Transverse colon (tissue), 3 donors: ENCODE measurements at regions not wholly inside any gene's neighbourhood (a gene's known extent, or its start where the extent isn't known, plus 50 kb on each side); places are given as distances from the start of the nearest gene placed in this dataset.

Experiments
- POLR2A ChIP-seq: fragments of 450-650 bp; IDR thresholded peaks from one replicate; pipeline ENCODE4 v1.6.1; 2016; ENCODE audit warnings: antibody characterized with exemption, mild to moderate bottlenecking, moderate library complexity
- TF ChIP-seq, protein P1 (sequence below), 5 experiments: fragments of 200-600 bp in 3 of 5; fragments of 450-650 bp in 2 of 5; sonication (generic) in 3 of 5; IDR thresholded peaks; 1 replicate in 2 of 5; 2 replicates in 3 of 5; pipeline ENCODE4 v1.5.1; 2016 to 2017; ENCODE audit warnings: antibody characterized with exemption in 5 of 5, inconsistent platforms in 3 of 5, mild to moderate bottlenecking in 2 of 5, moderate library complexity in 1 of 5

DNA sequence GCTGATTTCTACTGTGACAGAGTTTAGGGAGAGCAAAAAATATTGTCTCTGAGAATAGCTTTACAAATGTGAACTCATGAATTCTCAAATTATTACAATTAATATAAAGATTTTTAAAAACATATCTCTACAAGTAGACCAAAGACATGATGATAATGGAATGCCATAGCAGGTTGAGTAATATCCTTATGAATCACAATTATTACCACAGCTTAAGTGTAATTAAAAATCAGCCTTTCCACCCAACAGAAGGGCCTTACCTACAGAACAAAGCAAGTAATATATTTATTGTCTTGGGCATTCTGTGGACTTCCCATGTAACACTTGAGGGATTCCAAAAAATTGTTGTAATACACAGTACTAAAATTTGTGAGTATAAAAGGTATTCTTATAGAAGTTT is 1099.6 kb upstream of the GJE1 start:
- TF ChIP-seq, protein P1, sequence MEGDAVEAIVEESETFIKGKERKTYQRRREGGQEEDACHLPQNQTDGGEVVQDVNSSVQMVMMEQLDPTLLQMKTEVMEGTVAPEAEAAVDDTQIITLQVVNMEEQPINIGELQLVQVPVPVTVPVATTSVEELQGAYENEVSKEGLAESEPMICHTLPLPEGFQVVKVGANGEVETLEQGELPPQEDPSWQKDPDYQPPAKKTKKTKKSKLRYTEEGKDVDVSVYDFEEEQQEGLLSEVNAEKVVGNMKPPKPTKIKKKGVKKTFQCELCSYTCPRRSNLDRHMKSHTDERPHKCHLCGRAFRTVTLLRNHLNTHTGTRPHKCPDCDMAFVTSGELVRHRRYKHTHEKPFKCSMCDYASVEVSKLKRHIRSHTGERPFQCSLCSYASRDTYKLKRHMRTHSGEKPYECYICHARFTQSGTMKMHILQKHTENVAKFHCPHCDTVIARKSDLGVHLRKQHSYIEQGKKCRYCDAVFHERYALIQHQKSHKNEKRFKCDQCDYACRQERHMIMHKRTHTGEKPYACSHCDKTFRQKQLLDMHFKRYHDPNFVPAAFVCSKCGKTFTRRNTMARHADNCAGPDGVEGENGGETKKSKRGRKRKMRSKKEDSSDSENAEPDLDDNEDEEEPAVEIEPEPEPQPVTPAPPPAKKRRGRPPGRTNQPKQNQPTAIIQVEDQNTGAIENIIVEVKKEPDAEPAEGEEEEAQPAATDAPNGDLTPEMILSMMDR (IDR thresholded peaks at IDR 0.05), result no peak
- no peak for TF ChIP-seq POLR2A
